ENCODE measurements at regions not wholly inside any gene's neighbourhood (a gene's known extent, or its start where the extent isn't known, plus 50 kb on each side); places are given as distances from the start of the nearest gene placed in this dataset.

- H3K4me3 Mint-ChIP-seq = no peak overlapping the region
- H3K27ac Mint-ChIP-seq = no peak overlapping the region
- TF ChIP-seq CTCF (IDR thresholded peaks at IDR 0.05) = no peak
- H3K9me3 Mint-ChIP-seq = no peaks in the 10 kb centered on the region
- peaks cover 1% of the 10 kb centered on the region; the same call in 1 of the 2 replicates for H3K27me3 Mint-ChIP-seq (ENCODE audit: insufficient read depth)
- H3K4me1 Mint-ChIP-seq (ENCODE audit: low read depth) = no peaks in the 10 kb centered on the region
- DNase-seq = no peak
- H3K36me3 Mint-ChIP-seq (ENCODE audit: low read depth) = no peaks in the 10 kb centered on the region
Observed at GRCh38 chr6:145270464-145270863, 464.9 kb downstream of the EPM2A start.

GRCh38 chr6:145271040-145271439 is 464.3 kb downstream of the EPM2A start:
- H3K4me1 Mint-ChIP-seq (ENCODE audit: low read depth) = no peaks in the 10 kb centered on the region
- H3K4me3 Mint-ChIP-seq = no peak overlapping the region
- H3K36me3 Mint-ChIP-seq (ENCODE audit: low read depth) = no peaks in the 10 kb centered on the region
- H3K27ac Mint-ChIP-seq = no peak overlapping the region
- no peaks in the 10 kb centered on the region for H3K27me3 Mint-ChIP-seq (ENCODE audit: insufficient read depth)
- DNase-seq = no peak
- no peak for TF ChIP-seq CTCF (IDR thresholded peaks at IDR 0.05)
- H3K9me3 Mint-ChIP-seq = no peaks in the 10 kb centered on the region

- DNase-seq = no peak
- Mint-ChIP-seq H3K36me3 (ENCODE audit: low read depth) (no peaks in the 10 kb centered on the region), H3K27ac (no peak overlapping the region), H3K27me3 (ENCODE audit: insufficient read depth) (no peaks in the 10 kb centered on the region), H3K4me3 (no peak overlapping the region), H3K4me1 (ENCODE audit: low read depth) (peaks cover 2% of the 10 kb centered on the region), H3K9me3 (no peaks in the 10 kb centered on the region)
- TF ChIP-seq CTCF (IDR thresholded peaks at IDR 0.05) = no peak
Observed at GRCh38 chr6:145271577-145271976, 463.7 kb downstream of the EPM2A start.

GRCh38 chr6:145272246-145272645 is 463.1 kb downstream of the EPM2A start:
- H3K4me1 Mint-ChIP-seq (ENCODE audit: low read depth) = peaks cover 9% of the 10 kb centered on the region
- no peaks in the 10 kb centered on the region for H3K9me3 Mint-ChIP-seq
- TF ChIP-seq CTCF (IDR thresholded peaks at IDR 0.05) = no peak
- no peaks in the 10 kb centered on the region for H3K36me3 Mint-ChIP-seq (ENCODE audit: low read depth)
- DNase-seq = no peak
- no peak overlapping the region for H3K27ac Mint-ChIP-seq
- no peak overlapping the region for H3K4me3 Mint-ChIP-seq
- no peaks in the 10 kb centered on the region for H3K27me3 Mint-ChIP-seq (ENCODE audit: insufficient read depth)

- Mint-ChIP-seq H3K9me3 (no peaks in the 10 kb centered on the region), H3K4me3 (no peak overlapping the region), H3K4me1 (ENCODE audit: low read depth) (peaks cover 10% of the 10 kb centered on the region), H3K27ac (no peak overlapping the region), H3K36me3 (ENCODE audit: low read depth) (no peaks in the 10 kb centered on the region), H3K27me3 (ENCODE audit: insufficient read depth) (no peaks in the 10 kb centered on the region)
- DNase-seq = no peak
- no peak for TF ChIP-seq CTCF (IDR thresholded peaks at IDR 0.05)
Observed at GRCh38 chr6:145273136-145273535, 462.2 kb downstream of the EPM2A start.

- no peaks in the 10 kb centered on the region for H3K9me3 Mint-ChIP-seq
- no peaks in the 10 kb centered on the region for H3K27me3 Mint-ChIP-seq (ENCODE audit: insufficient read depth)
- no peak for TF ChIP-seq CTCF (IDR thresholded peaks at IDR 0.05)
- H3K27ac Mint-ChIP-seq = no peak overlapping the region
- no peaks in the 10 kb centered on the region for H3K36me3 Mint-ChIP-seq (ENCODE audit: low read depth)
- no peak for DNase-seq
- H3K4me3 Mint-ChIP-seq = no peak overlapping the region
- H3K4me1 Mint-ChIP-seq (ENCODE audit: low read depth) = peaks cover 17% of the 10 kb centered on the region
Observed at GRCh38 chr6:145274083-145274482, 461.2 kb downstream of the EPM2A start.

All from HFFc6 (cell line).